HG02973 (cell line): ENCODE measurements at regions not wholly inside any gene's neighbourhood (a gene's known extent, or its start where the extent isn't known, plus 50 kb on each side); places are given as distances from the start of the nearest gene placed in this dataset.

Experiments
- ATAC-seq: cut with Tn5 transposase; IDR thresholded peaks from one replicate; pipeline ENCODE4 v1.9.1; 2021; ENCODE audit warnings: moderate library complexity; ENCODE audit not compliant: unreplicated experiment

GRCh38 chr1:219526074-219526473, 86.8 kb downstream of the ZC3H11B start:
- no peak for ATAC-seq

GRCh38 chr1:219523411-219523810, 89.5 kb downstream of the ZC3H11B start:
- ATAC-seq: no peak

- ATAC-seq: no peak
Measured at GRCh38 chr1:219521325-219521724, 91.6 kb downstream of the ZC3H11B start.

GRCh38 chr1:219520241-219520640, 92.7 kb downstream of the ZC3H11B start:
- ATAC-seq: no peak

GRCh38 chr1:219518907-219519248, 94.0 kb downstream of the ZC3H11B start:
- no peak for ATAC-seq

GRCh38 chr1:219518168-219518906, 94.6 kb downstream of the ZC3H11B start:
- no peak for ATAC-seq

GRCh38 chr1:219517031-219517430, 95.9 kb downstream of the ZC3H11B start:
- no peak for ATAC-seq

- ATAC-seq: no peak
Measured at GRCh38 chr1:219514728-219515127, 98.2 kb downstream of the ZC3H11B start.

- no peak for ATAC-seq
Measured at GRCh38 chr1:219507437-219507836, 105.5 kb downstream of the ZC3H11B start.

- no peak for ATAC-seq
Measured at GRCh38 chr1:219506936-219507335, 106.0 kb downstream of the ZC3H11B start.

- no peak for ATAC-seq
Measured at GRCh38 chr1:219506473-219506899, 106.4 kb downstream of the ZC3H11B start.

GRCh38 chr1:219505886-219506285, 107.0 kb downstream of the ZC3H11B start:
- ATAC-seq: no peak

- ATAC-seq: no peak
Measured at GRCh38 chr1:219503604-219504003, 109.3 kb downstream of the ZC3H11B start.

- peak; percentile 72 for ATAC-seq
Measured at GRCh38 chr1:219500327-219500897, 112.5 kb downstream of the ZC3H11B start.

GRCh38 chr1:219498666-219499065, 114.2 kb downstream of the ZC3H11B start:
- ATAC-seq: no peak

- no peak for ATAC-seq
Measured at GRCh38 chr1:219495737-219496408, 117.0 kb downstream of the ZC3H11B start.

- no peak for ATAC-seq
Measured at GRCh38 chr1:219492717-219493116, 120.2 kb downstream of the ZC3H11B start.

GRCh38 chr1:219490566-219490965, 122.3 kb downstream of the ZC3H11B start:
- ATAC-seq: no peak

GRCh38 chr1:219489636-219490035, 123.3 kb downstream of the ZC3H11B start:
- ATAC-seq: no peak

- ATAC-seq: no peak
Measured at GRCh38 chr1:219488275-219488674, 124.6 kb downstream of the ZC3H11B start.

GRCh38 chr1:219483530-219483929, 129.4 kb downstream of the ZC3H11B start:
- no peak for ATAC-seq

GRCh38 chr1:219480011-219480410, 132.9 kb downstream of the ZC3H11B start:
- no peak for ATAC-seq
